GM19025 (cell line): ENCODE measurements at regions not wholly inside any gene's neighbourhood (a gene's known extent, or its start where the extent isn't known, plus 50 kb on each side); places are given as distances from the start of the nearest gene placed in this dataset.
"Not testable (repeated sequence)": the region's sequence is repeated elsewhere in the genome, so short reads cannot be mapped to it uniquely, and the experiment has no call there.

ENCODE experiments used
- ATAC-seq: cut with Tn5 transposase; IDR thresholded peaks from one replicate; pipeline ENCODE4 v1.9.1; 2021; ENCODE audit warnings: mild to moderate bottlenecking, low read depth, moderate library complexity; ENCODE audit not compliant: unreplicated experiment

GRCh38 chr12:47610686-47611252 lies 95.1 kb downstream of the RPAP3 start:
- ATAC-seq: no peak

GRCh38 chr12:47609806-47610205 lies 96.0 kb downstream of the RPAP3 start:
- no peak for ATAC-seq

GRCh38 chr12:47608671-47609070 lies 97.2 kb downstream of the RPAP3 start:
- not testable (repeated sequence) for ATAC-seq

GRCh38 chr12:47604221-47604873 lies 101.5 kb downstream of the RPAP3 start:
- ATAC-seq: no peak

GRCh38 chr12:47602949-47603558 lies 102.8 kb downstream of the RPAP3 start:
- ATAC-seq: no peak

GRCh38 chr12:47602325-47602724 lies 103.5 kb downstream of the RPAP3 start:
- ATAC-seq: no peak

- ATAC-seq: no peak
Observed at GRCh38 chr12:47601071-47601470, 104.8 kb downstream of the RPAP3 start.

- no peak for ATAC-seq
Observed at GRCh38 chr12:47591795-47592194, 114.0 kb downstream of the RPAP3 start.

GRCh38 chr12:47591361-47591791 lies 114.5 kb downstream of the RPAP3 start:
- ATAC-seq: no peak

GRCh38 chr12:47590771-47591360 lies 115.0 kb downstream of the RPAP3 start:
- no peak for ATAC-seq

GRCh38 chr12:47586952-47587669 lies 118.7 kb downstream of the RPAP3 start:
- no peak for ATAC-seq

- ATAC-seq: no peak
Observed at GRCh38 chr12:47585507-47585906, 120.3 kb downstream of the RPAP3 start.

GRCh38 chr12:47578836-47579235 lies 127.0 kb downstream of the RPAP3 start:
- no peak for ATAC-seq

GRCh38 chr12:47577206-47577989 lies 128.4 kb downstream of the RPAP3 start:
- ATAC-seq: no peak

- ATAC-seq: no peak
Observed at GRCh38 chr12:47576289-47576945, 129.4 kb downstream of the RPAP3 start.

GRCh38 chr12:47574252-47575021 lies 131.4 kb downstream of the RPAP3 start:
- no peak for ATAC-seq

GRCh38 chr12:47573146-47573659 lies 132.6 kb downstream of the RPAP3 start:
- no peak for ATAC-seq

GRCh38 chr12:47570151-47570550 lies 135.7 kb downstream of the RPAP3 start:
- ATAC-seq: no peak

GRCh38 chr12:47562201-47562600 lies 143.6 kb downstream of the RPAP3 start:
- no peak for ATAC-seq
